Left lobe of liver (tissue), 2 donors: ENCODE measurements at regions not wholly inside any gene's neighbourhood (a gene's known extent, or its start where the extent isn't known, plus 50 kb on each side); places are given as distances from the start of the nearest gene placed in this dataset.

Experiments
- ATAC-seq: fragments of 200-7000 bp; cut with Tn5 transposase; one replicate; pipeline ENCODE4 v1.9.1; 2020; ENCODE audit warnings: mild to moderate bottlenecking, moderate library complexity
- DNase-seq: peaks from one replicate; pipeline ENCODE4 v3.0.0-alpha.2; 2020; ENCODE audit warnings: low spot score
- donor health status: DM: no; HTN: no; CAD: no; lungs with moderate emphysema.
- donor health status: DM: no; HTN: yes; CAD: no.

- DNase-seq, result no peak
- no peak for ATAC-seq
These were observed 57.1 kb downstream of the HLA-A start for GRCh38 chr6:29999416-29999815.

GRCh38 chr6:30000156-30000791 is 57.9 kb downstream of the HLA-A start:
- DNase-seq (no peak), ATAC-seq (no peak)

GRCh38 chr6:30002871-30003270 is 58.2 kb upstream of the POLR1H start:
- DNase-seq (no peak), ATAC-seq (no peak)

GRCh38 chr6:30005482-30005881 is 55.6 kb upstream of the POLR1H start:
- ATAC-seq, result no peak

GRCh38 chr6:30006170-30007131 is 54.6 kb upstream of the POLR1H start:
- DNase-seq, result no peak
- peak; percentile 66 for ATAC-seq

More at GRCh38 chr6:30005482-30005881, 55.6 kb upstream of the POLR1H start:
- DNase-seq, result no peak

GRCh38 chr6:30007132-30007764 is 53.8 kb upstream of the POLR1H start:
- peak; percentile 59 for DNase-seq
- peak; percentile 68 for ATAC-seq

- DNase-seq (no peak), ATAC-seq (no peak)
These were observed 52.0 kb upstream of the POLR1H start for GRCh38 chr6:30009113-30009512.
